ENCODE measurements at regions not wholly inside any gene's neighbourhood (a gene's known extent, or its start where the extent isn't known, plus 50 kb on each side); places are given as distances from the start of the nearest gene placed in this dataset.
"Not testable (repeated sequence)": the region's sequence is repeated elsewhere in the genome, so short reads cannot be mapped to it uniquely, and the experiment has no call there.

- no peak for DNase-seq (ENCODE audit: low read depth)
Measured at GRCh38 chr2:192775459-192776262, 580.9 kb upstream of the TMEFF2 start.

GRCh38 chr2:192775011-192775410, 580.3 kb upstream of the TMEFF2 start:
- DNase-seq (ENCODE audit: low read depth): no peak

GRCh38 chr2:192773044-192773443, 578.3 kb upstream of the TMEFF2 start:
- DNase-seq (ENCODE audit: low read depth): no peak

GRCh38 chr2:192749611-192750200, 555.0 kb upstream of the TMEFF2 start:
- DNase-seq (ENCODE audit: low read depth): no peak

- no peak for DNase-seq (ENCODE audit: low read depth)
Measured at GRCh38 chr2:192741889-192742288, 547.2 kb upstream of the TMEFF2 start.

GRCh38 chr2:192735447-192735846, 540.7 kb upstream of the TMEFF2 start:
- DNase-seq (ENCODE audit: low read depth): no peak

GRCh38 chr2:192729369-192729768, 534.6 kb upstream of the TMEFF2 start:
- no peak for DNase-seq (ENCODE audit: low read depth)

GRCh38 chr2:192725991-192726390, 531.3 kb upstream of the TMEFF2 start:
- DNase-seq (ENCODE audit: low read depth): no peak

GRCh38 chr2:192719629-192720028, 524.9 kb upstream of the TMEFF2 start:
- no peak for DNase-seq (ENCODE audit: low read depth)

- DNase-seq (ENCODE audit: low read depth): no peak
Measured at GRCh38 chr2:192718340-192718739, 523.6 kb upstream of the TMEFF2 start.

- no peak for DNase-seq (ENCODE audit: low read depth)
Measured at GRCh38 chr2:192700934-192701333, 506.2 kb upstream of the TMEFF2 start.

GRCh38 chr2:192697880-192698279, 503.1 kb upstream of the TMEFF2 start:
- DNase-seq (ENCODE audit: low read depth): no peak

- no peak for DNase-seq (ENCODE audit: low read depth)
Measured at GRCh38 chr2:192696857-192697256, 502.1 kb upstream of the TMEFF2 start.

GRCh38 chr2:192687015-192687414, 492.3 kb upstream of the TMEFF2 start:
- DNase-seq (ENCODE audit: low read depth): no peak

- not testable (repeated sequence) for DNase-seq (ENCODE audit: low read depth)
Measured at GRCh38 chr2:192682511-192682910, 487.8 kb upstream of the TMEFF2 start.

GRCh38 chr2:192675681-192676080, 480.9 kb upstream of the TMEFF2 start:
- no peak for DNase-seq (ENCODE audit: low read depth)

GRCh38 chr2:192669505-192670091, 474.9 kb upstream of the TMEFF2 start:
- DNase-seq (ENCODE audit: low read depth): no peak

- DNase-seq (ENCODE audit: low read depth): not testable (repeated sequence)
Measured at GRCh38 chr2:192660555-192660954, 465.8 kb upstream of the TMEFF2 start.

GRCh38 chr2:192657362-192657761, 462.6 kb upstream of the TMEFF2 start:
- DNase-seq (ENCODE audit: low read depth): no peak

- DNase-seq (ENCODE audit: low read depth): no peak
Measured at GRCh38 chr2:192655916-192656315, 461.2 kb upstream of the TMEFF2 start.

- no peak for DNase-seq (ENCODE audit: low read depth)
Measured at GRCh38 chr2:192645811-192646598, 451.3 kb upstream of the TMEFF2 start.

GRCh38 chr2:192634557-192634956, 439.8 kb upstream of the TMEFF2 start:
- DNase-seq (ENCODE audit: low read depth): no peak

- no peak for DNase-seq (ENCODE audit: low read depth)
Measured at GRCh38 chr2:192628017-192628416, 433.3 kb upstream of the TMEFF2 start.

Data from CMK (cell line).